Pancreas (tissue), 10 donors: ENCODE measurements at regions not wholly inside any gene's neighbourhood (a gene's known extent, or its start where the extent isn't known, plus 50 kb on each side); places are given as distances from the start of the nearest gene placed in this dataset.

ENCODE experiments used
- ATAC-seq, 4 donors: fragments of 200-7000 bp; cut with Tn5 transposase; one replicate each; pipeline versions ENCODE4 v1.8.0 to v1.9.1; 2020; ENCODE audit warnings: mild to moderate bottlenecking in 4 of 4, moderate library complexity in 4 of 4
- DNase-seq, 6 donors: peaks; one replicate each; pipeline ENCODE4 v3.0.0-alpha.2; 2020
- FAIRE-seq: peaks from 2 replicates; lab custom pipeline; 2012; peaks lifted over from hg19 to GRCh38; lab: Jason Lieb, UNC
- H3K27ac ChIP-seq, 4 donors: fragments of 200-600 bp; sonication (generic); 1 replicate in 3 of 4; 2 replicates in 1 of 4; pipeline versions ENCODE4 v1.5.0 to v1.8.0; 2020
- H3K27me3 ChIP-seq, 4 donors: fragments of 200-600 bp; one replicate each; pipeline ENCODE4 v1.8.0; 2021
- H3K36me3 ChIP-seq, 3 donors: fragments of 200-600 bp; sonication (generic) in 1 of 3; one replicate each; pipeline versions ENCODE4 v1.5.0 to v1.8.0; 2020 to 2021
- H3K4me1 ChIP-seq, 3 donors: fragments of 200-600 bp; one replicate each; pipeline ENCODE4 v1.8.0; 2021
- H3K4me3 ChIP-seq, 4 donors: fragments of 200-600 bp; sonication (generic) in 2 of 4; one replicate each; pipeline versions ENCODE4 v1.5.0 to v1.8.0; 2020 to 2021
- H3K9me3 ChIP-seq, 4 donors: fragments of 200-600 bp; one replicate each; pipeline ENCODE4 v1.8.0; 2021
- CTCF ChIP-seq, 4 donors: fragments of 200-600 bp; sonication (generic) in 3 of 4; IDR thresholded peaks; one replicate each; pipeline versions ENCODE4 v1.5.0 to v1.8.0; 2021; ENCODE audit warnings: antibody characterized with exemption in 4 of 4
- WGBS, 2 donors: extraction: QIAGEN DNeasy Blood & Tissue Kit; methylation state at CpG; one replicate each; pipeline ENCODE4 v1.1.7; 2013; 5-methylcytosine and 5-hydroxymethylcytosine counted together
- intact Hi-C, 3 donors: fragments of 100-400 bp; cut with DNase I; formaldehyde crosslinking; loops; one replicate each; pipeline versions ENCODE4 v1.11.1 to v1.14.2; 2022
- donor health status: healthy with polysubstance abuse.
- donor health status: DM: no; HTN: no; CAD: no; lungs with moderate emphysema.
- donor health status: DM: no; HTN: no; CAD: no.
- donor health status: control.
- donor health status: control.
- donor health status: Bipolar disorder and iron deficiency.
- donor health status: DM: yes; HTN: yes; CAD: no.
- donor health status: DM: no; HTN: no; CAD: no.
- donor health status: DM: no; HTN: no; CAD: no.
- donor health status: DM: yes; HTN: yes; CAD: no.

- no peaks in the 10 kb centered on the region for H3K36me3 ChIP-seq
- FAIRE-seq: no peak
- no peaks in the 10 kb centered on the region for H3K4me1 ChIP-seq
- ATAC-seq: no peak
- TF ChIP-seq CTCF (IDR thresholded peaks at IDR 0.05): no peak
- H3K27me3 ChIP-seq: no peaks in the 10 kb centered on the region
- H3K4me3 ChIP-seq: no peak overlapping the region
- no peak for DNase-seq
- 62 to 82% methylated on average over 2 of the region's 2 CpGs for WGBS, 2 donors
- intact Hi-C loops: no loop called here
- no peak overlapping the region for H3K27ac ChIP-seq
- no peaks in the 10 kb centered on the region for H3K9me3 ChIP-seq
Measured at GRCh38 chr1:30126848-30127247, 596.5 kb downstream of the MATN1 start.

- no peak for DNase-seq
Measured at GRCh38 chr1:30125821-30126170, 597.6 kb downstream of the MATN1 start.

GRCh38 chr1:30125021-30125820 is 598.2 kb downstream of the MATN1 start:
- Histone ChIP-seq H3K27ac (no peak overlapping the region), H3K27me3 (no peaks in the 10 kb centered on the region), H3K4me3 (no peak overlapping the region), H3K36me3 (no peaks in the 10 kb centered on the region), H3K4me1 (no peaks in the 10 kb centered on the region), H3K9me3 (no peaks in the 10 kb centered on the region)
- TF ChIP-seq CTCF (IDR thresholded peaks at IDR 0.05): no peak
- intact Hi-C loops: no loop called here
- ATAC-seq (no peak), FAIRE-seq (no peak), DNase-seq (no peak)
- 73 to 75% methylated on average over 8 of the region's 8 CpGs for WGBS, 2 donors

More at GRCh38 chr1:30125821-30126170, 597.6 kb downstream of the MATN1 start:
- Histone ChIP-seq H3K9me3 (no peaks in the 10 kb centered on the region), H3K4me1 (no peaks in the 10 kb centered on the region), H3K27ac (no peak overlapping the region), H3K4me3 (no peak overlapping the region), H3K36me3 (no peaks in the 10 kb centered on the region), H3K27me3 (no peaks in the 10 kb centered on the region)
- WGBS, 2 donors: 29 to 35% methylated on average over 3 of the region's 3 CpGs
- ATAC-seq (no peak), FAIRE-seq (no peak)
- intact Hi-C loops: no loop called here
- no peak for TF ChIP-seq CTCF (IDR thresholded peaks at IDR 0.05)

GRCh38 chr1:30123896-30124295 is 599.5 kb downstream of the MATN1 start:
- ATAC-seq: no peak
- no peak for TF ChIP-seq CTCF (IDR thresholded peaks at IDR 0.05)
- 38 to 59% methylated on average over 4 of the region's 4 CpGs for WGBS, 2 donors
- Histone ChIP-seq H3K36me3 (no peaks in the 10 kb centered on the region), H3K4me3 (no peak overlapping the region), H3K9me3 (no peaks in the 10 kb centered on the region), H3K27ac (no peak overlapping the region), H3K4me1 (no peaks in the 10 kb centered on the region), H3K27me3 (no peaks in the 10 kb centered on the region)
- DNase-seq: no peak
- no peak for FAIRE-seq
- intact Hi-C loops: no loop called here

- Histone ChIP-seq H3K36me3 (no peaks in the 10 kb centered on the region), H3K27me3 (no peaks in the 10 kb centered on the region), H3K27ac (no peak overlapping the region), H3K4me3 (no peak overlapping the region), H3K9me3 (no peaks in the 10 kb centered on the region), H3K4me1 (no peaks in the 10 kb centered on the region)
- no peak for TF ChIP-seq CTCF (IDR thresholded peaks at IDR 0.05)
- FAIRE-seq (no peak), DNase-seq (no peak), ATAC-seq (no peak)
- intact Hi-C loops: no loop called here
Measured at GRCh38 chr1:30123036-30123435, 600.3 kb downstream of the MATN1 start.
